Mesenchymal stem cell (in vitro differentiated cells and primary cell): ENCODE measurements at regions not wholly inside any gene's neighbourhood (a gene's known extent, or its start where the extent isn't known, plus 50 kb on each side); places are given as distances from the start of the nearest gene placed in this dataset.

ENCODE experiments used
- DNase-seq: peaks from one replicate; pipeline ENCODE4 v3.0.0-alpha.2; 2013
- H2AFZ ChIP-seq: one replicate; pipeline ENCODE4 v1.6.1; 2013; ENCODE audit warnings: low read depth, mild to moderate bottlenecking, control low read depth, inconsistent platforms, low read length, moderate library complexity
- H2AK5ac ChIP-seq: 2 replicates; pipeline ENCODE4 v1.6.1; 2013; ENCODE audit warnings: low read length, moderate library complexity, mild to moderate bottlenecking, inconsistent platforms; ENCODE audit not compliant: severe bottlenecking
- H2BK120ac ChIP-seq: one replicate; pipeline ENCODE4 v1.6.1; 2013; ENCODE audit warnings: low read depth, mild to moderate bottlenecking, inconsistent platforms, low read length, moderate library complexity
- H2BK12ac ChIP-seq, 2 experiments: one replicate each; pipeline ENCODE4 v1.6.1; 2013; ENCODE audit warnings: inconsistent platforms in 2 of 2, low read length in 2 of 2, mild to moderate bottlenecking in 2 of 2, moderate library complexity in 2 of 2, control low read depth in 1 of 2
- H2BK15ac ChIP-seq: one replicate; pipeline ENCODE4 v1.6.1; 2013; ENCODE audit warnings: mild to moderate bottlenecking, low read depth, inconsistent platforms; ENCODE audit not compliant: poor library complexity, severe bottlenecking
- H2BK5ac ChIP-seq: 2 replicates; pipeline ENCODE4 v1.6.1; 2013; ENCODE audit warnings: low read depth, mild to moderate bottlenecking, low read length, control low read depth, inconsistent platforms; ENCODE audit not compliant: poor library complexity, severe bottlenecking
- H3K14ac ChIP-seq, 2 experiments: one replicate each; pipeline ENCODE4 v1.6.1; 2013; ENCODE audit warnings: inconsistent platforms in 2 of 2, low read length in 2 of 2, control low read depth in 1 of 2, mild to moderate bottlenecking in 1 of 2, moderate library complexity in 1 of 2
- H3K18ac ChIP-seq, 2 experiments: one replicate each; pipeline ENCODE4 v1.6.1; 2013; ENCODE audit warnings: inconsistent platforms in 2 of 2, low read length in 2 of 2, control low read depth in 1 of 2, low read depth in 1 of 2, mild to moderate bottlenecking in 1 of 2
- H3K23ac ChIP-seq, 2 experiments: one replicate each; pipeline ENCODE4 v1.6.1; 2013; ENCODE audit warnings: inconsistent platforms in 2 of 2, low read length in 2 of 2, mild to moderate bottlenecking in 2 of 2, moderate library complexity in 2 of 2, control low read depth in 1 of 2
- H3K27ac ChIP-seq: 2 replicates; pipeline ENCODE4 v1.5.1; 2013; ENCODE audit warnings: mild to moderate bottlenecking, moderate library complexity, low read length, control low read depth, inconsistent platforms; ENCODE audit not compliant: poor library complexity, severe bottlenecking
- H3K27me3 ChIP-seq, 2 experiments: 2 replicates each; pipeline versions ENCODE4 v1.6.1 to v1.7.0; 2013; ENCODE audit warnings: low read length in 2 of 2, mild to moderate bottlenecking in 2 of 2, moderate library complexity in 2 of 2, control low read depth in 1 of 2, inconsistent platforms in 1 of 2; ENCODE audit not compliant: control insufficient read depth in 1 of 2, insufficient read depth in 1 of 2
- H3K36me3 ChIP-seq, 2 experiments: 2 replicates each; pipeline versions ENCODE4 v1.6.1 to v1.7.0; 2013; ENCODE audit warnings: low read length in 2 of 2, control low read depth in 1 of 2, inconsistent platforms in 1 of 2, low read depth in 1 of 2, mild to moderate bottlenecking in 1 of 2; ENCODE audit not compliant: insufficient read depth in 2 of 2, control insufficient read depth in 1 of 2
- H3K4ac ChIP-seq, 2 experiments: one replicate each; pipeline ENCODE4 v1.6.1; 2013; ENCODE audit warnings: inconsistent platforms in 2 of 2, low read length in 2 of 2, mild to moderate bottlenecking in 2 of 2, moderate library complexity in 2 of 2, control low read depth in 1 of 2, low read depth in 1 of 2
- H3K4me1 ChIP-seq: 2 replicates; pipeline ENCODE4 v1.6.1; 2013; ENCODE audit warnings: low read depth, low read length, control low read depth; ENCODE audit not compliant: control insufficient read depth, insufficient read depth
- H3K4me2 ChIP-seq: 2 replicates; pipeline ENCODE4 v1.6.1; 2013; ENCODE audit warnings: low read length, mild to moderate bottlenecking, inconsistent platforms; ENCODE audit not compliant: poor library complexity, severe bottlenecking
- H3K4me3 ChIP-seq, 2 experiments: 2 replicates each; pipeline versions ENCODE4 v1.5.1 to v1.7.0; 2013; ENCODE audit warnings: low read length in 2 of 2, mild to moderate bottlenecking in 2 of 2, control low read depth in 1 of 2, low read depth in 1 of 2; ENCODE audit not compliant: insufficient read depth in 1 of 2
- H3K79me1 ChIP-seq: replicated peaks from 2 replicates; pipeline ENCODE4 v1.6.1; 2013; ENCODE audit warnings: mild to moderate bottlenecking, control low read depth, low read length, inconsistent platforms; ENCODE audit not compliant: poor library complexity, severe bottlenecking
- H3K9ac ChIP-seq: 2 replicates; pipeline ENCODE4 v1.7.0; 2013; ENCODE audit warnings: mild to moderate bottlenecking, low read length, moderate library complexity
- H3K9me3 ChIP-seq: 2 replicates; pipeline ENCODE4 v1.7.0; 2013; ENCODE audit warnings: mild to moderate bottlenecking, low read length; ENCODE audit not compliant: control insufficient read depth
- H4K8ac ChIP-seq: one replicate; pipeline ENCODE4 v1.6.1; 2013; ENCODE audit warnings: inconsistent platforms, mild to moderate bottlenecking, low read length, moderate library complexity
- H4K91ac ChIP-seq: one replicate; pipeline ENCODE4 v1.6.1; 2013; ENCODE audit warnings: mild to moderate bottlenecking, low read length, inconsistent platforms
- WGBS: methylation state at CpG from one replicate; pipeline ENCODE4 v1.1.7; 2013; ENCODE audit warnings: mixed read lengths; 5-methylcytosine and 5-hydroxymethylcytosine counted together

DNA sequence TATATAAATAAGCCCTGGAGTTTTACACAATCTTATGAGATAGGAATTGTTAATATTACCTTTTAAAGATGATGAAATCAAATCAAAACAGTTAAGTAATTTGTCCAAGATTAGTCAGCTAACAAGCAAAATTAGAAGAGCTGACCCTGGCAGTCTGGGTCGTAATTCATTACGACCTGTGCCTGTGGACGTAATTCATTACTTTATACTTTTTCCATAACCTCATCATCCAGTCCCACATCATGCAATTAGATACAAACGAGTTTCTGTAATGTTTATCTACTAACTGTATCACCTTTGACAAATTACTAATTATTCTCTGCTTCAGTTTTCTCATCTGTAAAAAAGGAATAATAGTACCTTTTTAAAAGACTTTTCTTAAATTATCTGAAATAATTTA lies 665.9 kb downstream of the ZBBX start:
- Histone ChIP-seq H3K4me3 (no peak overlapping the region), H3K14ac (no peak overlapping the region), H3K36me3 (no peaks in the 10 kb centered on the region), H4K8ac (no peak overlapping the region), H3K27me3 (no peaks in the 10 kb centered on the region), H3K9me3 (peaks cover 6% of the 10 kb centered on the region), H2BK120ac (no peak overlapping the region), H3K79me1 (no peaks in the 10 kb centered on the region), H3K9ac (no peak overlapping the region), H2BK5ac (no peak overlapping the region), H3K18ac (no peak overlapping the region), H3K4me2 (no peak overlapping the region), H2BK15ac (no peak overlapping the region), H2AK5ac (no peak overlapping the region), H4K91ac (no peak overlapping the region), H3K4me1 (no peaks in the 10 kb centered on the region), H3K27ac (no peak overlapping the region), H2BK12ac (no peak overlapping the region), H3K4ac (no peak overlapping the region), H3K23ac (no peak overlapping the region), H2AFZ (no peak overlapping the region)
- DNase-seq: no peak
- WGBS: 88% methylated on average over 3 of the region's 4 CpGs

DNA sequence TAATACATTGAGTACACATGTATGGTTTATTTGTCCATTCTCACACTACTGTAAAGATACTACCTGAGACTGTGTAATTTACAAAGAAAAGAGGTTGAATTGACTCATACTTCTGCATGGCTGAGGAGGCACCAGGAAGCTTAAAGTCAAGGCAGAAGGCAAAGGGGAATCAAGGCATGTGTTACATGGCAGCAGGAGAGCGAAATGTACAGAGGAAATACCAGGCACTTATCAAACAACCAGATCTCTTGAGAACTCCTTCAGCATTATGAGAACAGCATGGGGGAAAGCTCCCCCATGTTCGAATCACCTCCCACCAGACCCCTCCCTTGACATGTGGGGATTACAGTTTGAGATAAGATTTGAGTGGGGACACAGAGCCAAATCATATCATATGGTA lies 666.3 kb downstream of the ZBBX start:
- WGBS: 83% methylated on average over 1 of the region's 2 CpGs
- no peak overlapping the region for H2BK15ac ChIP-seq

DNA sequence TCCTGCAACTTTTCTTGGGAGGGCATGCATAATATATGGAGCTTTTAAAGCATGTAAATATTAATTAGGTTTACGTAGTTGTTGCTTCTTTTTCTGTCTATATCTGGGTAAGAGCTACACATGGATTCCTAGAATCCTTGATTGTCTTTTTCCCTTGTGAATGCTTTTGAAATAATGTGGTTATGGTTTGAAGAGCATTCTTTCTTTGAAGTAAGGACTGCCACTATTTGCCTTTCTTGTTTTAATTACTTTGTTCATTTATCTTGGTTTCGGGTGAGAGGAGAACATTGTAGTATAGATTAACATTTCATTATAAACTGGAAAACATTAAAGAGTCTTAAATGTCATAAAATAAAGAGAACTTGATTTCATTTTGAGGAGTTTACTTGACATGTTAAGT lies 674.0 kb downstream of the ZBBX start:
- Histone ChIP-seq H3K23ac (no peak overlapping the region), H3K9ac (no peak overlapping the region), H4K8ac (no peak overlapping the region), H3K27ac (no peak overlapping the region), H2BK12ac (no peak overlapping the region), H3K14ac (no peak overlapping the region), H3K27me3 (no peaks in the 10 kb centered on the region), H4K91ac (no peak overlapping the region), H3K36me3 (no peaks in the 10 kb centered on the region), H2BK15ac (no peak overlapping the region), H2BK5ac (no peak overlapping the region), H3K4me1 (no peaks in the 10 kb centered on the region), H3K4ac (no peak overlapping the region), H3K18ac (no peak overlapping the region), H2AK5ac (no peak overlapping the region), H3K4me3 (no peak overlapping the region), H2AFZ (no peak overlapping the region), H2BK120ac (no peak overlapping the region), H3K4me2 (no peak overlapping the region), H3K9me3 (no peaks in the 10 kb centered on the region), H3K79me1 (no peaks in the 10 kb centered on the region)
- DNase-seq: no peak
- 89% methylated on average over 1 of the region's 2 CpGs for WGBS

More for the DNA sequence above, 666.3 kb downstream of the ZBBX start:
- Histone ChIP-seq H4K8ac (no peak overlapping the region), H3K4ac (no peak overlapping the region), H2BK5ac (no peak overlapping the region), H3K18ac (no peak overlapping the region), H3K9me3 (peaks cover 6% of the 10 kb centered on the region), H2BK12ac (no peak overlapping the region), H3K79me1 (no peaks in the 10 kb centered on the region), H3K27me3 (no peaks in the 10 kb centered on the region), H3K36me3 (no peaks in the 10 kb centered on the region), H3K4me2 (no peak overlapping the region), H2BK120ac (no peak overlapping the region), H3K27ac (no peak overlapping the region), H4K91ac (no peak overlapping the region), H3K4me3 (no peak overlapping the region), H3K4me1 (no peaks in the 10 kb centered on the region), H3K14ac (no peak overlapping the region), H3K23ac (no peak overlapping the region), H2AK5ac (no peak overlapping the region), H2AFZ (no peak overlapping the region), H3K9ac (no peak overlapping the region)
- no peak for DNase-seq

DNA sequence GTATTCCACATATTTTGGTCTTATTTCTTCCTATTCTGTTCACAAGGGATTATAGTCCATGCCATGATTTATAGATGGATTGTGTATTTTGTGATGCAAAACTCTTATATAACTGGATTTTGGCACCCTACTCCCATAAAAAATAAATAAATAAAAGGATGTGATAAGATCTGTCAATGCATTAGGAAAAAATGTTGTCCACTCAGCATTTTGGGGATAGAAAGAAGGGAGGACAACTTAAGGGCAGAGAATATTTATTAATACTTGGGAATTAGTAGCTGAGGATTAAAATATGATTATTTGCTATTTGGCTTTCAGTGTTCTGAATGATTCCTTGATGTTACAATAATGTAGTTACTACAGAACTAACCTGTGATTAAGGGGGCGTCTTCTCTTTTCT lies 682.6 kb downstream of the ZBBX start:
- Histone ChIP-seq H2BK120ac (no peak overlapping the region), H2BK5ac (no peak overlapping the region), H3K4me3 (no peak overlapping the region), H3K79me1 (no peaks in the 10 kb centered on the region), H3K18ac (no peak overlapping the region), H3K9ac (no peak overlapping the region), H2AK5ac (no peak overlapping the region), H2AFZ (no peak overlapping the region), H3K4me2 (no peak overlapping the region), H3K27me3 (no peaks in the 10 kb centered on the region), H3K9me3 (peaks cover 3% of the 10 kb centered on the region), H3K36me3 (no peaks in the 10 kb centered on the region), H3K27ac (no peak overlapping the region), H2BK15ac (no peak overlapping the region), H3K4ac (no peak overlapping the region), H3K4me1 (no peaks in the 10 kb centered on the region), H3K14ac (no peak overlapping the region), H2BK12ac (no peak overlapping the region), H4K8ac (no peak overlapping the region), H4K91ac (no peak overlapping the region), H3K23ac (no peak overlapping the region)
- no peak for DNase-seq
- WGBS: no CpG with 5 or more reads among the region's 1 CpG
